ENCODE measurements at regions not wholly inside any gene's neighbourhood (a gene's known extent, or its start where the extent isn't known, plus 50 kb on each side); places are given as distances from the start of the nearest gene placed in this dataset.
"Not testable (repeated sequence)": the region's sequence is repeated elsewhere in the genome, so short reads cannot be mapped to it uniquely, and the experiment has no call there.

DNA sequence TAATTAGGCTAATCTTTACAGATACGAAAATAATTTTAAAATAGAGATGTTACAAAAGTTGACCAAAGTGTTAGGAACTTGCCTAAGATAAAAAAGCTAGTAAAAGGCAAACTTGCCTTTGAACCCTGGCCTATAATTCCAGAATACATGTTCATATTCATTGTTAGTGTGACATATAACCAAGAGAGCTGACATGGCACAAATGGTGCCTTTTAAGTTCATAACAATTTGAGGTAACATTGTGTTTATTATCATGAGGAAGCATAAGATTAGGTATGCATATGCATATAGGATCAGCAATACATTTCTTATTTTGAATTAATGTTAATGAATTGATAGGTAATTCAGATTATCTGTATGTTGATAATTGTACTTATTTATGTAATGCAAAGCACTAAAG lies 1537.9 kb upstream of the PRR20A start:
- peaks cover 0 to 2% (median 0%) of the 10 kb centered on the region in 3 donors for H3K27me3 Mint-ChIP-seq (ENCODE audit: low read depth in 3 of 3)
- no peaks in the 10 kb centered on the region for H3K36me3 Mint-ChIP-seq
- H3K4me3 Mint-ChIP-seq: no peak overlapping the region
- no peak for DNase-seq
- peaks cover 0 to 19% (median 13%) of the 10 kb centered on the region in 6 donors for H3K9me3 Mint-ChIP-seq
- H3K27ac Mint-ChIP-seq: no peak overlapping the region
- H3K4me1 Mint-ChIP-seq: no peaks in the 10 kb centered on the region

DNA sequence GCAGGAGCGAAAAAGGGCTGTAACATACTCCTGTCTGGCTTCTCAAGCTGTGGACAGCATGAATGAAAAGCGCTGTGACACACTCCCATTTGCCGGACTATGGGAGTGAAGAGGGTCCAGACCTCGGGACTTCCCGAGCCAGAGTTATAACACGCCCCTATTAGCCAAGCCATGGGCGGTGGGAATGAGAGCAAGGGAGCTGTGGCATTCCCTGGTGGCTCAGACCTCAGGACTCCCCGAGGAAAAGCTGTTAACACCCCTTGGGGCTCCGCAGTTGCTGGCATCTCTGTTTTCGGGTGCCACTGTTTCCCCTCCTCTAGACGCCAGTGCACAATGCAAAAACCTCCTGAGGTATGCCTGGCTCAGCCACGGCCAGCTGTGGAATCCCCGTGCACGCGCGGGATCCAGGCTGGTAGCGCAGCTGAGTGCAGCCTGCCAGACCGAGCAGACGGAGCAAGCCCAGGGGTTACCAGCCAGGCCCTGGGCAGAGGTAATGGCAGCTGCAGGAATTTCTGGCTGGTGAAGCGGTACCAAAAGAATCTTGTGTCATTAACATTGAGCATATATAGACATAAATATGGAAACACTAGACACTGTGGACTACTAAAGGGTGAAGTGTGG lies 1534.6 kb upstream of the PRR20A start:
- Mint-ChIP-seq H3K27me3 (ENCODE audit: low read depth in 3 of 3) (peaks cover 0 to 3% (median 2%) of the 10 kb centered on the region in 3 donors), H3K9me3 (peaks cover 1 to 30% (median 20%) of the 10 kb centered on the region in 6 donors), H3K27ac (no peak overlapping the region), H3K36me3 (no peaks in the 10 kb centered on the region), H3K4me3 (no peak overlapping the region), H3K4me1 (no peaks in the 10 kb centered on the region)
- no peak for DNase-seq

DNA sequence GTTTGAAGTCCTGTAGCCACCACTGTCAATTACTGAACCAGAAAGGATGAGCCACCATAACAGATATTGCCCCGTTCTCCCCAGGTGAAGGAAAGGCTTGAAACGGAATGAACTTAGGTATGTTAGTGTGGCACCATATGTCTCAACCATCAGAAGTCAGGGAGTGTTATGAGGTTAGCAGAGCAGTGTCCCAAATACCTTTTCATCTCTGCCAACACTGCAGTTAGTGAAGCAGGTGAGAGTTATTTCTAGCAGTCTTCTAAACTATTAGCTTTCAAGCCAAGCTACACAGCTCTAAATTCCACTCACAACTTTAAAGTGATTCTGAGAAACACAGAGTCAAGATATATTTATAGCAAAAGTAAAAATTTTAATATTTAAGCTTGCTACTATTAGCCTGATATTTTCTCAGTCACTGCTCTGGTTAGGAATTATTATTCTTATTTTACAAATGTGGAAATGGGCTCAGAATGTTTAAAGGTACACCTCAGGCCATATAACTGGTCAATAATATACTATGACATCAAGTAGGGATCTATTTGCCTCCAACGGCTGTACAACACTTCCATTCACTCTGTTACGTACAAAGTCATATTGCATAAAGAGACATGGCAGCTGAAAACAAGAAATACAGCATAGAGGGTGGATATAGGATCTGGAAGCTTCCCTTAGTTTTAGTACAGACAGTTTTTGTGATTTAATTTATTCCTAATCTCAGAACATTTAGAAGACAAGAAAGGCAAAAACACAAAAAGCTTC lies 1527.1 kb upstream of the PRR20A start:
- H3K27ac Mint-ChIP-seq: no peak overlapping the region
- DNase-seq: no peak
- no peaks in the 10 kb centered on the region for H3K4me1 Mint-ChIP-seq
- H3K4me3 Mint-ChIP-seq: no peak overlapping the region
- peaks cover 0 to 48% (median 27%) of the 10 kb centered on the region in 6 donors for H3K9me3 Mint-ChIP-seq
- H3K27me3 Mint-ChIP-seq (ENCODE audit: low read depth in 3 of 3): peaks cover 0 to 3% (median 0%) of the 10 kb centered on the region in 3 donors
- no peaks in the 10 kb centered on the region for H3K36me3 Mint-ChIP-seq

DNA sequence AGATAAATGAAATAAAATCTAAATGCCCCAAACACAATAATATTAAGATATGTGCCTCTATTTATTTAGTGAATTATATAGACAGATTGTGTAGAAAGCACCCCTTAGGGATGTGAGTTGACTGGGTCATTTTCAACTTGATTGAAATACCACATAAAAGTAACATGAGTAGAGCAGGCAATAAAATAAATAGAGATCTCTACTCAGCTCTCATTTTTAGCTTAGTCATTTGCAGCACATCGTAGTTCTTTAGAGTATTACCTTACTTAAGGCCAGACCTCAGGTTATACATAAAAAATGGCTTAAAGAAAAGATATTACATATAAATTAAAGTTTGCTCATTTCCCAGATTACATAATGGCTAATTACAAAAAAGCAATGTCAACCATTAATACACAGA lies 1525.6 kb upstream of the PRR20A start:
- Mint-ChIP-seq H3K9me3 (peaks cover 0 to 49% (median 21%) of the 10 kb centered on the region in 6 donors), H3K36me3 (no peaks in the 10 kb centered on the region), H3K4me1 (no peaks in the 10 kb centered on the region), H3K4me3 (no peak overlapping the region), H3K27me3 (ENCODE audit: low read depth in 3 of 3) (peaks cover 0 to 3% (median 0%) of the 10 kb centered on the region in 3 donors), H3K27ac (no peak overlapping the region)
- no peak for DNase-seq

DNA sequence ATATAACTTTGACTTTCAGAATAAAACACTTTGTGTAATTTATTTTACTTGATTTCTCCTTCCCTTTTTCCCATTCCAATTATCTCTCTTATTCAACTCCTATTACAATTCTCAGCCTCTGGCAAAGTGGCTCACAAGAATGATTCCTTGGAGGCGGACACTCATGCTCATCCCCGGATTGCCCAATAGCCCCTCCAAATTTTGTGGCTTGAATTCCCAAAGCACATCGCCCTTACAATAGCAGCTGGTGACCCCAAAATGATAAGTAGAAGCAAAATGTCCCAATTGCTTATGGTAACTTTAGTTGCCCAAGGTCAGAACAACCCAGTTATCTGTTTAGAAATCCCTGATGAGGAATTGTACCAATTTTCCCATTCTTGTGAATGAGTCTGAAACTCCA lies 1523.5 kb upstream of the PRR20A start:
- Mint-ChIP-seq H3K4me3 (no peak overlapping the region), H3K4me1 (no peaks in the 10 kb centered on the region), H3K27me3 (ENCODE audit: low read depth in 3 of 3) (no peaks in the 10 kb centered on the region), H3K9me3 (peaks cover 0 to 46% (median 21%) of the 10 kb centered on the region in 6 donors), H3K27ac (no peak overlapping the region), H3K36me3 (no peaks in the 10 kb centered on the region)
- no peak for DNase-seq

DNA sequence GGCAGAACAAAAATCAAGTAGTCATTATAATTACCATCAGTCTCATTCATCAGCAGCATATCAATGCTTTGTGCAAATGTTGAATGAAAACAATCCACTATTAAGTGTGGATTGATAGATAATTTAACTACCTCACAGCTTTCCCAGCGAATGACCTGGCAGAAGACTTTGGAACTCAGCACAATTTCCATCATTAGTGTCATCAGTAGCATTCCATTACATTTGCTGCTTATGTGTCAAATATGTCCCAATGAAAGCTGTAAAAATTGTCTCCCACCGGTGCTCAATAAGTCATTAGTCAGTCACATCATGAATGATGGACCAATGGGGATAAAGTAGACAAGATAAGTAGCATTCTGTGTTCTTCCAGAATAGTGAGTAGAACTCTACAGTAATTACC lies 1513.5 kb upstream of the PRR20A start:
- no peak overlapping the region for H3K4me3 Mint-ChIP-seq
- H3K9me3 Mint-ChIP-seq: peaks cover 25 to 62% (median 43%) of the 10 kb centered on the region in 6 donors
- H3K4me1 Mint-ChIP-seq: no peaks in the 10 kb centered on the region
- no peak overlapping the region for H3K27ac Mint-ChIP-seq
- no peak for DNase-seq
- no peaks in the 10 kb centered on the region for H3K27me3 Mint-ChIP-seq (ENCODE audit: low read depth in 3 of 3)
- H3K36me3 Mint-ChIP-seq: peaks cover 0 to 4% (median 0%) of the 10 kb centered on the region in 3 donors

DNA sequence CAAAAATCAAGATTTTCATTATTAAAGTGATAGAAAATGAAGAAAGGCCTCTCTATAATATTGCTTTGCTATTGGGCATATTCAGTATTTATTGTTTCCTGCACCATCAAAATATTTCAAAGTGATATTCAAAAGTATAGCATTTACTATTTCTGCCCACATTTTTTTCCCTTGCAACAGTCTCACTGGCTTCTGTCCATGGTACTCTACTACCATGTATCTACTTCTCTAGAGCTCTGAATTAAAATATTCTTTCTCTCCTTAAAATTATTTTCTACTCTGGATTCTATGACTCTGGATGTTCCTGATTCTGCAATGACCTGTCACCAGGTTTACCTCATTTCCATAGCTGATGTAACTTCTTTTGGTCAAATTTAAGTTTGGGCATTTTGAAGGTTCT lies 1508.3 kb upstream of the PRR20A start:
- peaks cover 23 to 77% (median 54%) of the 10 kb centered on the region in 6 donors for H3K9me3 Mint-ChIP-seq
- peaks cover 0 to 7% (median 0%) of the 10 kb centered on the region in 3 donors for H3K36me3 Mint-ChIP-seq
- no peak for DNase-seq
- H3K4me3 Mint-ChIP-seq: no peak overlapping the region
- no peaks in the 10 kb centered on the region for H3K4me1 Mint-ChIP-seq
- no peak overlapping the region for H3K27ac Mint-ChIP-seq
- H3K27me3 Mint-ChIP-seq (ENCODE audit: low read depth in 3 of 3): no peaks in the 10 kb centered on the region

DNA sequence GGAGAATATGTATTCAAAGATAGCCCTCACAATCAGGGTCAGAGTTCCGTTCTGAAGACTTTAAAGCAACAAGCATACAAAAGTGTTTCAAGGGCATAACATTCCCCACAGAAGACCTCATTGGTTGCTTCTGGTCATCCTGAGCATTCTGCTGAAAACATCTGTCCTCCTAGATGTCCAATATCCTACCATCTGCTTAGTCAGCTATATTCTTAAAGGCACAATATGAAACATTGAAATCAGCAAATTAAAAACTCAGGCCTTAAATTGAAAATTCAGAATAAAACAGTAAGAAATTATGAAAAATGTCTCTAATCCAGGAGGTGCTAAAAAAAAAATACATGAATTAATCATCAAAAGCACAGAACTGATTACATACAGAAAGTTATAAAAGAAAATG lies 1491.2 kb upstream of the PRR20A start:
- no peaks in the 10 kb centered on the region for H3K36me3 Mint-ChIP-seq
- H3K4me3 Mint-ChIP-seq: no peak overlapping the region
- peaks cover 4 to 44% (median 14%) of the 10 kb centered on the region in 6 donors for H3K9me3 Mint-ChIP-seq
- DNase-seq: no peak
- H3K27ac Mint-ChIP-seq: no peak overlapping the region
- no peaks in the 10 kb centered on the region for H3K27me3 Mint-ChIP-seq (ENCODE audit: low read depth in 3 of 3)
- H3K4me1 Mint-ChIP-seq: no peaks in the 10 kb centered on the region

DNA sequence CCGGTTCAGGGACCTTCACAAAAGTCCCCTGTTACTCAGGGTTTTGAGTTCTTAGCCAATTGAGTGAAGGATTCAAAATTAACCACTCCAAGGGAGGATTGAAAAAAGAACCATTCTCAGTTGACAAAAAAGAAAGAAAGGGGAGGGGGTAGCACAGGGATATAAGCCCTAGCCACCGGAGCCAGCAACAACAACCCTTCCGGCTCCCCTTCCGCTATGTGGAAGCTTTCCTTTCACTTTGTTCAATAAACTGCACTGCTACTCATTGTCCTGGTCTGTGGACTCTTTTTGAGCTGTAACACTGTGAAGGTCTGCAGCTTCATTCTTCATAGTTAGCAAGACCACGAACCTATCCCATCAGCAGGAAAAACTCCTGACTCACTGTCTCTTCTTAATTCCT lies 1488.1 kb upstream of the PRR20A start:
- no peak for DNase-seq
- H3K27ac Mint-ChIP-seq: no peak overlapping the region
- H3K9me3 Mint-ChIP-seq: peaks cover 17 to 61% (median 26%) of the 10 kb centered on the region in 6 donors
- H3K4me3 Mint-ChIP-seq: no peak overlapping the region
- no peaks in the 10 kb centered on the region for H3K4me1 Mint-ChIP-seq
- peaks cover 0 to 5% (median 0%) of the 10 kb centered on the region in 3 donors for H3K36me3 Mint-ChIP-seq
- H3K27me3 Mint-ChIP-seq (ENCODE audit: low read depth in 3 of 3): peaks cover 0 to 2% (median 0%) of the 10 kb centered on the region in 3 donors

DNA sequence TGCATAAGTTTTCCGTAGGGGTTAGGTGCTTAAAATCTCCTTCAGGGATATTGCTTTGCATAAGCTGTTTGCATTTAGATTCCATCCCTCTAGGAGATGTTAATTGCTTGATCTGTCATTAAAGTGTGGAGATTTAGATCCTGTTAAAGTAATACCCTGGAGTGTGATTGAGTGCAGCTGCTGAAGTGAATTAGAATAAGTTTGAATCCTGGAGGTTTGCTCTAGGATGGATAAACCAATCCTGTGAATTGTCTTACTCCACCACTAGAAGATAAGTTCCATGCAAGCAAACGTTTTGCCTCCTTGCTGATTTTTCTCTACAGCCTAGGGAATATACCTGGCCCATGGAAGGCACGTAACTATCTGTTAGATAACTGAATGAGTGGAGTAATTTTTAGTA lies 1487.2 kb upstream of the PRR20A start:
- Mint-ChIP-seq H3K27me3 (ENCODE audit: low read depth in 3 of 3) (peaks cover 0 to 2% (median 0%) of the 10 kb centered on the region in 3 donors), H3K27ac (no peak overlapping the region), H3K4me3 (no peak overlapping the region), H3K9me3 (peaks cover 17 to 62% (median 27%) of the 10 kb centered on the region in 6 donors), H3K36me3 (peaks cover 0 to 5% (median 0%) of the 10 kb centered on the region in 3 donors), H3K4me1 (no peaks in the 10 kb centered on the region)
- DNase-seq: no peak

DNA sequence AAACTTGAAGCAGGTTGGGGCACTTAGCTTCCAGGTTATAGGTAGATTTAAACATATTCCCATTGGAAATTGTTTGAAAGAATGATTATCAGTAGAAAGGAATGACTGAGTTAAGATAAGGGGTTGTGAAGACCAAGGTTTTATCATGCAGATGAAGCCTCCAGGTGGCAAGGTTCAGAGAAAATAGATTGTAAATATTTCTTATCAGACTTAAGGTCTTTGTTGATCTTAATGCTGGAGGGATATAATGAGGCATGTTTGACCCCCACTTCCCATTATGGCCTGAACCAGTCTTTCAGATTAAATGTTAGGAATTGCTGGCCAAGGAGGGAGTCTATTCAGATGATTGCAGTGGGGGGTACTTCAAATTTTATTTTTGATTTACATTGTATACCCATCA lies 1486.5 kb upstream of the PRR20A start:
- H3K4me3 Mint-ChIP-seq: no peak overlapping the region
- DNase-seq: no peak
- no peak overlapping the region for H3K27ac Mint-ChIP-seq
- H3K36me3 Mint-ChIP-seq: peaks cover 0 to 5% (median 0%) of the 10 kb centered on the region in 3 donors
- H3K27me3 Mint-ChIP-seq (ENCODE audit: low read depth in 3 of 3): peaks cover 0 to 2% (median 0%) of the 10 kb centered on the region in 3 donors
- peaks cover 18 to 55% (median 27%) of the 10 kb centered on the region in 6 donors for H3K9me3 Mint-ChIP-seq
- H3K4me1 Mint-ChIP-seq: no peaks in the 10 kb centered on the region

DNA sequence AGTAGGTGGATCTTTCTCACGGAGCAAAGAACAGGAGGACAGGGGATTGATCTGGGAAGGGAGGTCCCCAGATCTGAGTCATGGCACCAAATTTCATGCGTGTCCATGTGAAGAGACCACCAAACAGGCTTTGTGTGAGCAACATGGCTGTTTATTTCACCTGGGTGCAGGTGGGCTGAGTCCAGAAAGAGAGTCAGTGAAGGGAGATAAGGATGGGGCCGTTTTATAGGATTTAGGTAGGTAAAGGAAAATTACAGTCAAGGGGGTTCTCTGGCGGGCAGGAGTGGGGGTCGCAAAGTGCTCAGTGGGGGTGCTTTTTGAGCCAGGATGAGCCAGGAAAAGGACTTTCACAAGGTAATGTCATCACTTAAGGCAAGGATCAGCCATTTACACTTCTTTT lies 1480.5 kb upstream of the PRR20A start:
- not testable (repeated sequence) for H3K4me1 Mint-ChIP-seq; H3K36me3 Mint-ChIP-seq; H3K27me3 Mint-ChIP-seq (ENCODE audit: low read depth in 3 of 3); H3K27ac Mint-ChIP-seq; DNase-seq; H3K4me3 Mint-ChIP-seq
- H3K9me3 Mint-ChIP-seq: peaks cover 21 to 64% (median 42%) of the 10 kb centered on the region in 6 donors

DNA sequence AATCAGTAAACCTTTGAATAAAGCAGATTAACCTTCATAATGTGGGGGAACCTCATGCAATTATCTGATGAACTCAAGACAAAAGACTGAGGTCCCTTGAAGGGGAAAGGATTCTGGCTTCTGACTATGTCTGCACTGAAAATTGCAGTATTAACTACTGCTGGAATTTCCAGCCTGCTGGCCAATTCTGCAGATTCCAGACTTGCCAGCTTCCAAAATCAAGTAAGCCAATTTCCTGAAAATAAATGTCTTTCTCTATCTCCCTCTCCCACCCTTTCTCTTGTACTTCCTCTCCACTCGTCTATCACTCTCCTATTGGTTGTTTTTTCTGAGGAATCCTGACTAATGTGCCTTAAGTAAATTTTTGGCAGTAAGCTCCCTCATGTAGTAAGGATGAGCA lies 1479.9 kb upstream of the PRR20A start:
- no peak overlapping the region for H3K27ac Mint-ChIP-seq
- H3K27me3 Mint-ChIP-seq (ENCODE audit: low read depth in 3 of 3): no peaks in the 10 kb centered on the region
- no peak overlapping the region for H3K4me3 Mint-ChIP-seq
- H3K4me1 Mint-ChIP-seq: no peaks in the 10 kb centered on the region
- DNase-seq: no peak
- peaks cover 0 to under 1% (median 0%) of the 10 kb centered on the region in 3 donors for H3K36me3 Mint-ChIP-seq
- peaks cover 18 to 60% (median 40%) of the 10 kb centered on the region in 6 donors for H3K9me3 Mint-ChIP-seq

DNA sequence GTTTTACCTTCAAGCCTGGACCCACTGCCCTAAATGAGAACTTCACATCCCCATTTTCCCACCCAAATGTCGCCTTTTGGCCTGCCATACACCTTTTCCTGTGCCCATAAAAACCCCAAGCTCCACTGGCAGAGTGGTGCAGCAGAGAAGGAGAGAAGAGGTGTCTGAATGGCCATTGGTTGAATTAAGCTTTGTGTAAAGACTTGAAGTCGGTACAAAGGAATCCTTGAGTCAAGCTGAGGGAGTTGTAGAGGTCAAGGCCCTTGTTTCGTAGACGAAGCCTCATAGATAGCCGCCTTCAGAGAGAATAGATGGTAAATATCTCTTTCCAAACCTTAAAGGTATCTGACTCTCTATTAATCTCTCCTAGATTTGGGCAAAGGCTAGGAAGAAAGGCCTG lies 1479.2 kb upstream of the PRR20A start:
- H3K36me3 Mint-ChIP-seq: no peaks in the 10 kb centered on the region
- no peaks in the 10 kb centered on the region for H3K27me3 Mint-ChIP-seq (ENCODE audit: low read depth in 3 of 3)
- no peaks in the 10 kb centered on the region for H3K4me1 Mint-ChIP-seq
- no peak for DNase-seq
- no peak overlapping the region for H3K4me3 Mint-ChIP-seq
- no peak overlapping the region for H3K27ac Mint-ChIP-seq
- peaks cover 16 to 60% (median 38%) of the 10 kb centered on the region in 6 donors for H3K9me3 Mint-ChIP-seq

Measured in immature natural killer cell (primary cell).